NOMO-1 (cell line): ENCODE measurements at regions not wholly inside any gene's neighbourhood (a gene's known extent, or its start where the extent isn't known, plus 50 kb on each side); places are given as distances from the start of the nearest gene placed in this dataset.
"Not testable (repeated sequence)": the region's sequence is repeated elsewhere in the genome, so short reads cannot be mapped to it uniquely, and the experiment has no call there.

Experiments
- DNase-seq, 2 experiments: peaks; one replicate each; lab custom pipeline; 2025; ENCODE audit not compliant: unreplicated experiment in 2 of 2; lab: John Stamatoyannopoulos, UW

GRCh38 chr18:3328532-3328931 lies 66.6 kb downstream of the MYL12B start:
- no peak for DNase-seq

- no peak for DNase-seq
Observed at GRCh38 chr18:3329471-3329870, 67.5 kb downstream of the MYL12B start.

GRCh38 chr18:3329872-3330271 lies 67.9 kb downstream of the MYL12B start:
- DNase-seq = no peak

GRCh38 chr18:3330622-3331021 lies 68.7 kb downstream of the MYL12B start:
- no peak for DNase-seq

- no peak for DNase-seq
Observed at GRCh38 chr18:3332376-3332775, 70.4 kb downstream of the MYL12B start.

- DNase-seq = no peak
Observed at GRCh38 chr18:3333056-3333720, 71.3 kb downstream of the MYL12B start.

GRCh38 chr18:3333721-3334386 lies 71.9 kb downstream of the MYL12B start:
- no peak for DNase-seq

- peak in 1 of 2 experiments; percentile 13 for DNase-seq
Observed at GRCh38 chr18:3340015-3340681, 78.2 kb downstream of the MYL12B start.

GRCh38 chr18:3340682-3341097 lies 78.8 kb downstream of the MYL12B start:
- no peak for DNase-seq

GRCh38 chr18:3342628-3343027 lies 80.7 kb downstream of the MYL12B start:
- no peak for DNase-seq

- no peak for DNase-seq
Observed at GRCh38 chr18:3345452-3345851, 83.5 kb downstream of the MYL12B start.

GRCh38 chr18:3345885-3346284 lies 84.0 kb downstream of the MYL12B start:
- peak in 1 of 2 experiments; percentile 6 for DNase-seq

GRCh38 chr18:3346487-3346886 lies 84.6 kb downstream of the MYL12B start:
- no peak for DNase-seq

- DNase-seq = no peak
Observed at GRCh38 chr18:3347286-3347803, 85.4 kb downstream of the MYL12B start.

- DNase-seq = no peak
Observed at GRCh38 chr18:3348176-3348575, 86.2 kb downstream of the MYL12B start.

- DNase-seq = not testable (repeated sequence)
Observed at GRCh38 chr18:3349046-3349841, 87.3 kb downstream of the MYL12B start.

GRCh38 chr18:3350021-3350420 lies 88.1 kb downstream of the MYL12B start:
- no peak for DNase-seq

- no peak for DNase-seq
Observed at GRCh38 chr18:3350566-3351527, 88.9 kb downstream of the MYL12B start.

- DNase-seq = no peak
Observed at GRCh38 chr18:3354506-3354905, 92.6 kb downstream of the MYL12B start.

GRCh38 chr18:3356614-3357013 lies 93.4 kb upstream of the TGIF1 start:
- DNase-seq = no peak
